ENCODE measurements at regions not wholly inside any gene's neighbourhood (a gene's known extent, or its start where the extent isn't known, plus 50 kb on each side); places are given as distances from the start of the nearest gene placed in this dataset.

DNA sequence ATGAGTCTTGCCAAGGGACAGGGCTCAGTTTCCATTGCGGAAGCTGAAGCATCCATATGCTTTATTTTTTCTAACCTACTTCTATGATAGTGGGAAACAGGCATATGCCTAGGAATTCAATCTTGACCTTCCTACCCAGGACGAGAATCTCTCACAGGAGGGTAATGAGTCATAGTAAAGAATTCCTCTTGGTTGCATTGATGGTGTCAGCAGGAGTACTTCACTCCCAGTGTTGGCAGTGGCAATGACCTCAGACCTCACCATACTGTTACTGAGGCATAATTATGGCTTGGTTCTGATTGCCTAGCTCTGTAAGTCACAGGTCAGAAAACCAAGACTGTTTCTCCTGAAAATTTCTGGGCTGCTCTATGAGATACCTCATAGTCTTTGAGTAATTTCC lies 552.9 kb downstream of the ARL4A start:
- H3K9me3 ChIP-seq (replicated peaks in 1 of 3), result no peaks in the 10 kb centered on the region
- no peak for DNase-seq
- WGBS, 4 donors, result 45 to 73% (median 59%) methylated on average over 2 of the region's 2 CpGs
- no peaks in the 10 kb centered on the region for H3K4me1 ChIP-seq (replicated peaks in 1 of 2)
- H3K4me3 ChIP-seq, result no peak overlapping the region
- H3K27me3 ChIP-seq, result no peaks in the 10 kb centered on the region
- TF ChIP-seq, protein P1, sequence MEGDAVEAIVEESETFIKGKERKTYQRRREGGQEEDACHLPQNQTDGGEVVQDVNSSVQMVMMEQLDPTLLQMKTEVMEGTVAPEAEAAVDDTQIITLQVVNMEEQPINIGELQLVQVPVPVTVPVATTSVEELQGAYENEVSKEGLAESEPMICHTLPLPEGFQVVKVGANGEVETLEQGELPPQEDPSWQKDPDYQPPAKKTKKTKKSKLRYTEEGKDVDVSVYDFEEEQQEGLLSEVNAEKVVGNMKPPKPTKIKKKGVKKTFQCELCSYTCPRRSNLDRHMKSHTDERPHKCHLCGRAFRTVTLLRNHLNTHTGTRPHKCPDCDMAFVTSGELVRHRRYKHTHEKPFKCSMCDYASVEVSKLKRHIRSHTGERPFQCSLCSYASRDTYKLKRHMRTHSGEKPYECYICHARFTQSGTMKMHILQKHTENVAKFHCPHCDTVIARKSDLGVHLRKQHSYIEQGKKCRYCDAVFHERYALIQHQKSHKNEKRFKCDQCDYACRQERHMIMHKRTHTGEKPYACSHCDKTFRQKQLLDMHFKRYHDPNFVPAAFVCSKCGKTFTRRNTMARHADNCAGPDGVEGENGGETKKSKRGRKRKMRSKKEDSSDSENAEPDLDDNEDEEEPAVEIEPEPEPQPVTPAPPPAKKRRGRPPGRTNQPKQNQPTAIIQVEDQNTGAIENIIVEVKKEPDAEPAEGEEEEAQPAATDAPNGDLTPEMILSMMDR (IDR thresholded peaks at IDR 0.05), result no peak
- no peak for TF ChIP-seq POLR2A (IDR thresholded peaks at IDR 0.05)
- no peaks in the 10 kb centered on the region for H3K36me3 ChIP-seq (replicated peaks in 1 of 2)
- no peak overlapping the region for H3K27ac ChIP-seq
- intact Hi-C loops (cut with DNase I), result no loop called here

DNA sequence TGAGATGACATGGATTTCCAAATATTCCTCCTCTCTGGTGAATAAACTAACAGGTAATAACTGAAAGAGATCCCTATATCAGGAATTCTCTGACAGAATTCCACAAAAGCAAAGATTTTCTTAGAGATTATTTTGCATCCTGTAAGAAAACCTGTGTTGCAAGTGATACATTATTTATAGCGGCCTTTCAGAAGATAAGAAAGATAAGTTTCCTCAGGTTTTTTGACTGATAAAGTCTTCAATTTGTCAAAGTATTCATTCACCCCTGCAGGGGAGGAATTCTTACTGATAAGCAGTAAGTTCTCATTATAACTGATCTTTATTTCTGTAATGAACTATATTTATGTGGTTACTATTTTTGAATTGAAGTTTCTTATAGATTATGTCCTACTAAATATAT lies 554.0 kb downstream of the ARL4A start:
- Histone ChIP-seq H3K27ac (no peak overlapping the region), H3K9me3 (replicated peaks in 1 of 3) (no peaks in the 10 kb centered on the region), H3K4me3 (no peak overlapping the region), H3K4me1 (replicated peaks in 1 of 2) (no peaks in the 10 kb centered on the region), H3K27me3 (no peaks in the 10 kb centered on the region), H3K36me3 (replicated peaks in 1 of 2) (no peaks in the 10 kb centered on the region)
- no peak for DNase-seq
- intact Hi-C loops (cut with DNase I), result no loop called here
- WGBS, 4 donors, result 52 to 76% (median 62%) methylated on average over 1 of the region's 1 CpG
- TF ChIP-seq, protein P1 (IDR thresholded peaks at IDR 0.05), result no peak
- TF ChIP-seq POLR2A (IDR thresholded peaks at IDR 0.05), result no peak

DNA sequence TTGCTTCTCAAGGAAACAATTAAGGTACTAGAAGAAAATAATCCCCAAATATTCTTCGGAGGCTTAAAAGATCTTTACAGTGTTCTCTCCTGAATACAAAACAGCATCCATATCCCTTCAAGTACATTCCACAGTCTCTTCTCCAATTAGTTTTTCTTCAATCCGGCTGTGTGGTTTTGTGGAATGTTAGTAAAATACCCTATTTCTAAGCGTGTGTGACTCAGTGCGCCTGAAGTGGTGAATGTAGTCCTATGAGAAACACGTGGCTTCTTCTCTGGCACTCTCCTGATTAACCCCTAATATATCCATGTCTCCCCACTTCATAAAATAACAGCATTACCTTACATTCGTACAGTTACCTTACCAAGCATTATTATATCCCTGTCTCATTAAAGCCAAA lies 570.2 kb downstream of the ARL4A start:
- H3K9me3 ChIP-seq (replicated peaks in 1 of 3), result no peaks in the 10 kb centered on the region
- 66 to 76% (median 71%) methylated on average over 6 of the region's 6 CpGs for WGBS, 4 donors
- H3K4me3 ChIP-seq, result no peak overlapping the region
- TF ChIP-seq, protein P1 (IDR thresholded peaks at IDR 0.05), result no peak
- TF ChIP-seq POLR2A (IDR thresholded peaks at IDR 0.05), result no peak
- no peaks in the 10 kb centered on the region for H3K36me3 ChIP-seq (replicated peaks in 1 of 2)
- intact Hi-C loops (cut with DNase I), result no loop called here
- H3K4me1 ChIP-seq (replicated peaks in 1 of 2), result no peaks in the 10 kb centered on the region
- no peak for DNase-seq
- H3K27ac ChIP-seq, result no peak overlapping the region
- H3K27me3 ChIP-seq, result peaks cover 2% of the 10 kb centered on the region

DNA sequence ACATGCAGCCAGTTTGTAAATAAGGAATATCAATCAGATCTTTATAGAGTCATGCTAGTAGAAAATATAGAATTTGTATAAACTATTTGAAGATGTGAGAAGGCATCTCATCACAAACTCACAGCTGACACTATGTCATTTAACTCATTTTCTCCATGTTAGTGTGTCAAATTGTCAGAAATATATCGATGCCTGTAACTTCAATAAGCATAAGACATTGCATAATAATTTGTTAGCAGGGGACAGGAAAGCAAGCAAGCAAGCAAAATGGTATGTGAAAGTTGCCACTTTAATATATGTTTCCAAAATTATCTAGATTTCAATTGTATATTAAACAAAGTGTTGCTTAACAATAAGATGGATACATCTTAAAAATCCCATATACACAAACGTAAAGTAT lies 571.0 kb downstream of the ARL4A start:
- intact Hi-C loops (cut with DNase I), result no loop called here
- H3K36me3 ChIP-seq (replicated peaks in 1 of 2), result no peaks in the 10 kb centered on the region
- no peaks in the 10 kb centered on the region for H3K4me1 ChIP-seq (replicated peaks in 1 of 2)
- no peak for DNase-seq
- H3K27ac ChIP-seq, result no peak overlapping the region
- no peak for TF ChIP-seq POLR2A (IDR thresholded peaks at IDR 0.05)
- TF ChIP-seq, protein P1 (IDR thresholded peaks at IDR 0.05), result no peak
- WGBS, 4 donors, result 76 to 93% (median 80%) methylated on average over 2 of the region's 2 CpGs
- no peaks in the 10 kb centered on the region for H3K9me3 ChIP-seq (replicated peaks in 1 of 3)
- peaks cover 2% of the 10 kb centered on the region for H3K27me3 ChIP-seq
- H3K4me3 ChIP-seq, result no peak overlapping the region
